ENCODE measurements at regions not wholly inside any gene's neighbourhood (a gene's known extent, or its start where the extent isn't known, plus 50 kb on each side); places are given as distances from the start of the nearest gene placed in this dataset.

GRCh38 chr1:235923466-235924021 lies 56.8 kb upstream of the LYST start:
- Histone ChIP-seq H3K9ac (ENCODE audit: low read depth in 1 of 2, low read length in 2 of 2) (no peak overlapping the region), H3K4me3 (ENCODE audit: low read depth in 1 of 3, low read length in 3 of 3) (no peak overlapping the region), H3K4me1 (ENCODE audit: control insufficient read depth in 4 of 4, insufficient read depth in 4 of 4, low read length in 3 of 4) (peaks cover 3 to 23% (median 17%) of the 10 kb centered on the region in 4 donors), H3K27me3 (ENCODE audit: control insufficient read depth in 4 of 4, insufficient read depth in 4 of 4, low read length in 3 of 4) (no peaks in the 10 kb centered on the region), H3K27ac (ENCODE audit: low read depth in 1 of 2, low read length in 2 of 2) (no peak overlapping the region), H3K9me3 (ENCODE audit: control insufficient read depth in 4 of 4, low read length in 3 of 4) (no peaks in the 10 kb centered on the region), H3K36me3 (ENCODE audit: control insufficient read depth in 4 of 4, insufficient read depth in 3 of 4, low read depth in 1 of 4, low read length in 3 of 4) (peaks cover 0 to 4% (median 0%) of the 10 kb centered on the region in 4 donors)
- no peak for DNase-seq (ENCODE audit: low spot score)
- 73% methylated on average over 6 of the region's 6 CpGs for WGBS
- TF ChIP-seq HNF4G (IDR thresholded peaks at IDR 0.05) (no peak), CTCF (IDR thresholded peaks at IDR 0.05; ENCODE audit: low read depth, low read length, missing input control) (no peak), ATF3 (IDR thresholded peaks at IDR 0.05) (no peak), FOXA2 (IDR thresholded peaks at IDR 0.05) (no peak), MAX (IDR thresholded peaks at IDR 0.05) (no peak), HNF4A (conservative IDR thresholded peaks at IDR 0.05) (no peak), FOXA1 (IDR thresholded peaks at IDR 0.05) (no peak), JUND (IDR thresholded peaks at IDR 0.05) (no peak)

- H3K4me3 ChIP-seq (ENCODE audit: low read depth in 1 of 3, low read length in 3 of 3): no peak overlapping the region
- peaks cover 3 to 13% (median 9%) of the 10 kb centered on the region in 4 donors for H3K4me1 ChIP-seq (ENCODE audit: control insufficient read depth in 4 of 4, insufficient read depth in 4 of 4, low read length in 3 of 4)
- DNase-seq (ENCODE audit: low spot score): no peak
- 64% methylated on average over 12 of the region's 12 CpGs for WGBS
- H3K36me3 ChIP-seq (ENCODE audit: control insufficient read depth in 4 of 4, insufficient read depth in 3 of 4, low read depth in 1 of 4, low read length in 3 of 4): peaks cover 0 to 4% (median 0%) of the 10 kb centered on the region in 4 donors
- H3K27ac ChIP-seq (ENCODE audit: low read depth in 1 of 2, low read length in 2 of 2): no peak overlapping the region
- no peaks in the 10 kb centered on the region for H3K27me3 ChIP-seq (ENCODE audit: control insufficient read depth in 4 of 4, insufficient read depth in 4 of 4, low read length in 3 of 4)
- no peak for TF ChIP-seq YY1 (IDR thresholded peaks at IDR 0.05)
- TF ChIP-seq REST (IDR thresholded peaks at IDR 0.05): no peak
- no peak for TF ChIP-seq MAX (IDR thresholded peaks at IDR 0.05)
- TF ChIP-seq FOXA1 (IDR thresholded peaks at IDR 0.05): no peak
- no peak for TF ChIP-seq ATF3 (IDR thresholded peaks at IDR 0.05)
- TF ChIP-seq CTCF (IDR thresholded peaks at IDR 0.05; ENCODE audit: low read depth, low read length, missing input control): no peak
- no peak for TF ChIP-seq HNF4G (IDR thresholded peaks at IDR 0.05)
- TF ChIP-seq RXRA (IDR thresholded peaks at IDR 0.05): no peak
- TF ChIP-seq SP1 (IDR thresholded peaks at IDR 0.05): no peak
- TF ChIP-seq JUND (IDR thresholded peaks at IDR 0.05): no peak
- TF ChIP-seq ZBTB33 (IDR thresholded peaks at IDR 0.05): no peak
- TF ChIP-seq RAD21 (IDR thresholded peaks at IDR 0.05): no peak
- no peak for TF ChIP-seq NR2F2 (IDR thresholded peaks at IDR 0.05)
- H3K9me3 ChIP-seq (ENCODE audit: control insufficient read depth in 4 of 4, low read length in 3 of 4): no peaks in the 10 kb centered on the region
- no peak overlapping the region for H3K9ac ChIP-seq (ENCODE audit: low read depth in 1 of 2, low read length in 2 of 2)
Measured at GRCh38 chr1:235920596-235921375, 54.1 kb upstream of the LYST start.
